Nephron progenitor cell (in vitro differentiated cells): ENCODE measurements at regions not wholly inside any gene's neighbourhood (a gene's known extent, or its start where the extent isn't known, plus 50 kb on each side); places are given as distances from the start of the nearest gene placed in this dataset.
"Not testable (repeated sequence)": the region's sequence is repeated elsewhere in the genome, so short reads cannot be mapped to it uniquely, and the experiment has no call there.

Experiments used
- DNase-seq: peaks from one replicate; pipeline ENCODE4 v3.0.0; 2021
- H3K27ac Mint-ChIP-seq: 2 replicates; pipeline ENCODE4 v1.8.0; 2021; ENCODE audit warnings: mild to moderate bottlenecking, moderate library complexity, mixed read lengths
- H3K27me3 Mint-ChIP-seq: 2 replicates; pipeline ENCODE4 v1.8.0; 2021; ENCODE audit warnings: mild to moderate bottlenecking, low read depth, mixed read lengths; ENCODE audit not compliant: poor library complexity
- H3K36me3 Mint-ChIP-seq: 2 replicates; pipeline ENCODE4 v1.8.0; 2021; ENCODE audit warnings: low read depth, mixed read lengths
- H3K4me1 Mint-ChIP-seq: 2 replicates; pipeline ENCODE4 v1.8.0; 2021; ENCODE audit warnings: mixed read lengths
- H3K4me3 Mint-ChIP-seq: 2 replicates; pipeline ENCODE4 v1.8.0; 2021; ENCODE audit warnings: mild to moderate bottlenecking, moderate library complexity, mixed read lengths
- H3K9me3 Mint-ChIP-seq: 2 replicates; pipeline ENCODE4 v1.8.0; 2021; ENCODE audit warnings: mild to moderate bottlenecking, moderate library complexity, mixed read lengths

- not testable (repeated sequence) for H3K4me1 Mint-ChIP-seq, H3K9me3 Mint-ChIP-seq, H3K4me3 Mint-ChIP-seq, H3K27ac Mint-ChIP-seq, H3K27me3 Mint-ChIP-seq, H3K36me3 Mint-ChIP-seq
- peak; percentile 8 for DNase-seq
Measured at GRCh38 chr7:73156510-73157168, 70.8 kb upstream of the SPDYE9 start.

DNA sequence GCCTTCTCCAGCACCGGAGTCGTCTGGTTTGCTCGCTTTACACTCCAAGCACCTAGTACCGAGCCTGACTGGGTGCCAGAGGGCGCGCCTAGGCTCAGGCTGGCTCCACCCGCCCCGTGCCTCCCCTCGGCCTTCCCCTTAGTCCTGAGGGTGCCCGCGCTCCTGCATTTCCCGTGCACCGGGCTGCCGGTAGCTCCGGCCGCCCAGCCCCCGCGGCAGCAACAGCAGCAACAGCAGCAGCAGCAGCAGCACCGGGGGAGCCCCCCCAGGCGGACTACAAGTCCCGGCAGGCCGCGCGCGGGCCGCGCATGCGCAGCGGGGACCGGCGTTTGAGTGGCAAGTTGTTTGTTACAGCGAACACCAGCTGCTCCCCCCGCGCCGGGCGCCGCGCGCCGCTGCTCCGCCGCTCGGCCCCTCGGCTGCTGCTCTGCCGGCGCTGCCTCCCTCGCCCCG lies 68.8 kb upstream of the SPDYE9 start:
- not testable (repeated sequence) for H3K36me3 Mint-ChIP-seq, H3K9me3 Mint-ChIP-seq, H3K27ac Mint-ChIP-seq, H3K27me3 Mint-ChIP-seq, H3K4me1 Mint-ChIP-seq
- DNase-seq: peak; percentile 81
- H3K4me3 Mint-ChIP-seq: peak overlapping the region; percentile 73

GRCh38 chr7:73153921-73154585 lies 68.2 kb upstream of the SPDYE9 start:
- not testable (repeated sequence) for H3K4me1 Mint-ChIP-seq, H3K27me3 Mint-ChIP-seq, H3K27ac Mint-ChIP-seq, H3K9me3 Mint-ChIP-seq, H3K36me3 Mint-ChIP-seq, H3K4me3 Mint-ChIP-seq
- peak; percentile 16 for DNase-seq

GRCh38 chr7:73148570-73148969 lies 62.7 kb upstream of the SPDYE9 start:
- not testable (repeated sequence) for H3K9me3 Mint-ChIP-seq, H3K4me1 Mint-ChIP-seq, H3K4me3 Mint-ChIP-seq, H3K36me3 Mint-ChIP-seq, H3K27me3 Mint-ChIP-seq, DNase-seq, H3K27ac Mint-ChIP-seq

GRCh38 chr7:73147681-73148080 lies 61.8 kb upstream of the SPDYE9 start:
- not testable (repeated sequence) for H3K4me1 Mint-ChIP-seq, H3K36me3 Mint-ChIP-seq, DNase-seq, H3K9me3 Mint-ChIP-seq, H3K27me3 Mint-ChIP-seq, H3K27ac Mint-ChIP-seq, H3K4me3 Mint-ChIP-seq

- not testable (repeated sequence) for H3K27me3 Mint-ChIP-seq, DNase-seq, H3K9me3 Mint-ChIP-seq, H3K4me3 Mint-ChIP-seq, H3K36me3 Mint-ChIP-seq, H3K27ac Mint-ChIP-seq, H3K4me1 Mint-ChIP-seq
Measured at GRCh38 chr7:73143993-73144392, 58.2 kb upstream of the SPDYE9 start.

GRCh38 chr7:73137922-73138321 lies 52.1 kb upstream of the SPDYE9 start:
- H3K27ac Mint-ChIP-seq, H3K9me3 Mint-ChIP-seq, H3K36me3 Mint-ChIP-seq, DNase-seq, H3K27me3 Mint-ChIP-seq, H3K4me1 Mint-ChIP-seq, H3K4me3 Mint-ChIP-seq: not testable (repeated sequence)
